Activated B cell treated with CpG ODN at 0.5 μM for 24 hours (primary cell): ENCODE measurements at regions not wholly inside any gene's neighbourhood (a gene's known extent, or its start where the extent isn't known, plus 50 kb on each side); places are given as distances from the start of the nearest gene placed in this dataset.

ENCODE experiments used
- ATAC-seq: fragments of 200-7000 bp; cut with Tn5 transposase; one replicate; pipeline ENCODE4 v1.10.0; 2021; ENCODE audit warnings: low read depth, mild to moderate bottlenecking, moderate library complexity
- CTCF ChIA-PET: fragments of 350-600 bp; sonication (Branson Sonifier 250); formaldehyde crosslinking; loops from one replicate; lab custom pipeline; 2021; ENCODE audit warnings: antibody characterized with exemption; lab: Charles Lee
- POLR2A ChIA-PET: fragments of 350-600 bp; sonication (Branson Sonifier 250); formaldehyde crosslinking; loops from one replicate; lab custom pipeline; 2021; ENCODE audit warnings: antibody characterized with exemption; lab: Charles Lee
- DNase-seq: peaks from one replicate; pipeline ENCODE4 v3.0.0; 2022
- H3K27ac Mint-ChIP-seq: one replicate; pipeline ENCODE4 v1.8.0; 2020; ENCODE audit warnings: mixed read lengths
- H3K27me3 Mint-ChIP-seq: one replicate; pipeline ENCODE4 v1.8.0; 2021; ENCODE audit warnings: mixed read lengths
- H3K36me3 Mint-ChIP-seq: one replicate; pipeline ENCODE4 v1.8.0; 2021; ENCODE audit warnings: low read depth, mixed read lengths
- H3K4me1 Mint-ChIP-seq: one replicate; pipeline ENCODE4 v1.8.0; 2021; ENCODE audit warnings: mixed read lengths
- H3K4me3 Mint-ChIP-seq: one replicate; pipeline ENCODE4 v1.8.0; 2020; ENCODE audit warnings: mild to moderate bottlenecking, mixed read lengths
- H3K9me3 Mint-ChIP-seq: one replicate; pipeline ENCODE4 v1.8.0; 2020; ENCODE audit warnings: mixed read lengths
- intact Hi-C: fragments of 100-400 bp; cut with micrococcal nuclease; formaldehyde crosslinking; loops from one replicate; pipeline ENCODE4 v1.15.1; 2024
- TF ChIP-seq, protein P1 (sequence below): fragments of 200-600 bp; IDR thresholded peaks from one replicate; pipeline ENCODE4 v1.8.0; 2022; ENCODE audit warnings: antibody characterized with exemption, mild to moderate bottlenecking

DNA sequence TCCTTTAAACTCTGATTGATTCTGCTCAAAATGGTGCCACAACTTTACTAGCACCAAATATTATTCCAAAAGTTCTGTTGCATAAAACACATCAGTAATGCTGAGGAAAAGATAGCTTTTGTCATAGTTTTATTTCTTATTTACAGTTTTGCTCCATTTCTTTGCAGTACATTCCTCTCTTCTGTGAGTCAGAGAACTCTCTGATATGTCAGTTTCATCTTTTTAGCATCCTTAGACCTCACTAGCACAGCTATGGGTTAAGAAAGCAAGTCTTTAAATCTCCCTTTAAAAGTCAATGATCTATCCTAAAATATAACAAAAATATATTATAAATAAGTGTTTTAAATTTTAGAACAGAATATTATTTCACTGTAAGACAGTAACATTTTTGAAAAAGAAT is 356.6 kb upstream of the SNX7 start:
- H3K4me1 Mint-ChIP-seq = no peaks in the 10 kb centered on the region
- no peak for ATAC-seq
- ChIA-PET CTCF (interaction anchor here (0.6 kb wide), 1 partner anchor 111 kb away, joined by 3 read pairs; no protein-coding TSS in a partner anchor), POLR2A (no interaction called here)
- no peaks in the 10 kb centered on the region for H3K27me3 Mint-ChIP-seq
- no peak overlapping the region for H3K4me3 Mint-ChIP-seq
- no peak for DNase-seq
- peaks cover 3% of the 10 kb centered on the region for H3K9me3 Mint-ChIP-seq
- TF ChIP-seq, protein P1, sequence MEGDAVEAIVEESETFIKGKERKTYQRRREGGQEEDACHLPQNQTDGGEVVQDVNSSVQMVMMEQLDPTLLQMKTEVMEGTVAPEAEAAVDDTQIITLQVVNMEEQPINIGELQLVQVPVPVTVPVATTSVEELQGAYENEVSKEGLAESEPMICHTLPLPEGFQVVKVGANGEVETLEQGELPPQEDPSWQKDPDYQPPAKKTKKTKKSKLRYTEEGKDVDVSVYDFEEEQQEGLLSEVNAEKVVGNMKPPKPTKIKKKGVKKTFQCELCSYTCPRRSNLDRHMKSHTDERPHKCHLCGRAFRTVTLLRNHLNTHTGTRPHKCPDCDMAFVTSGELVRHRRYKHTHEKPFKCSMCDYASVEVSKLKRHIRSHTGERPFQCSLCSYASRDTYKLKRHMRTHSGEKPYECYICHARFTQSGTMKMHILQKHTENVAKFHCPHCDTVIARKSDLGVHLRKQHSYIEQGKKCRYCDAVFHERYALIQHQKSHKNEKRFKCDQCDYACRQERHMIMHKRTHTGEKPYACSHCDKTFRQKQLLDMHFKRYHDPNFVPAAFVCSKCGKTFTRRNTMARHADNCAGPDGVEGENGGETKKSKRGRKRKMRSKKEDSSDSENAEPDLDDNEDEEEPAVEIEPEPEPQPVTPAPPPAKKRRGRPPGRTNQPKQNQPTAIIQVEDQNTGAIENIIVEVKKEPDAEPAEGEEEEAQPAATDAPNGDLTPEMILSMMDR = no peak
- intact Hi-C loops = no loop called here
- H3K27ac Mint-ChIP-seq = no peak overlapping the region
- no peaks in the 10 kb centered on the region for H3K36me3 Mint-ChIP-seq

- no peaks in the 10 kb centered on the region for H3K4me1 Mint-ChIP-seq
- TF ChIP-seq, protein P1 = no peak
- no peaks in the 10 kb centered on the region for H3K27me3 Mint-ChIP-seq
- POLR2A ChIA-PET = no interaction called here
- no peak overlapping the region for H3K27ac Mint-ChIP-seq
- no peak overlapping the region for H3K4me3 Mint-ChIP-seq
- CTCF ChIA-PET = no interaction called here
- no peaks in the 10 kb centered on the region for H3K36me3 Mint-ChIP-seq
- ATAC-seq = no peak
- H3K9me3 Mint-ChIP-seq = no peaks in the 10 kb centered on the region
- intact Hi-C loops = no loop called here
- no peak for DNase-seq
Observed at GRCh38 chr1:98299861-98300260, 361.7 kb upstream of the SNX7 start.

- no peaks in the 10 kb centered on the region for H3K36me3 Mint-ChIP-seq
- CTCF ChIA-PET = no interaction called here
- no peaks in the 10 kb centered on the region for H3K27me3 Mint-ChIP-seq
- no peak for DNase-seq
- intact Hi-C loops = no loop called here
- H3K4me1 Mint-ChIP-seq = no peaks in the 10 kb centered on the region
- POLR2A ChIA-PET = no interaction called here
- no peak overlapping the region for H3K27ac Mint-ChIP-seq
- TF ChIP-seq, protein P1 = no peak
- H3K9me3 Mint-ChIP-seq = no peaks in the 10 kb centered on the region
- H3K4me3 Mint-ChIP-seq = no peak overlapping the region
- ATAC-seq = no peak
Observed at GRCh38 chr1:98299313-98299712, 362.2 kb upstream of the SNX7 start.

DNA sequence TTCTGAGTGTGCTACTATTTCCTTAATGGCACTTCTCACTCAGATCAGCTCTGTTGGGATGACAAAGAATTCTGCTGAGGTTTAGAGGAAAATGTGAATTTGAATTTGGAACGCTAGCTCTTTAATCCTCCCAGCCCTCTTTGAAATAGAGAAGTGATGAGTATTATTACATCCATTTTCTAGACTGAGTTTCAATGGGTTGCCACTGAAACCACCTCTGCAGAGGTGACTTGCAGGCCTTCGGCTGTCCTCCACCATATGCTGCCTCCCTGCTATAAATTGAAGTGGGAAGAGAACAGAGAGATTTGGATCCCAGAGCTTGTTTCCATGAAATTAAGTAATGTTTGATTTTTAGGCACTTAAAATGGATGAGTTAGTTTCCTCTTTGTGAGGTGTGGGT is 363.2 kb upstream of the SNX7 start:
- intact Hi-C loops = no loop called here
- no peak for DNase-seq
- POLR2A ChIA-PET = no interaction called here
- H3K27me3 Mint-ChIP-seq = no peaks in the 10 kb centered on the region
- H3K4me1 Mint-ChIP-seq = no peaks in the 10 kb centered on the region
- H3K36me3 Mint-ChIP-seq = no peaks in the 10 kb centered on the region
- no peak for ATAC-seq
- CTCF ChIA-PET = no interaction called here
- H3K4me3 Mint-ChIP-seq = no peak overlapping the region
- no peaks in the 10 kb centered on the region for H3K9me3 Mint-ChIP-seq
- TF ChIP-seq, protein P1 = no peak
- no peak overlapping the region for H3K27ac Mint-ChIP-seq

GRCh38 chr1:98296681-98297080 is 364.8 kb upstream of the SNX7 start:
- intact Hi-C loops = no loop called here
- Mint-ChIP-seq H3K36me3 (no peaks in the 10 kb centered on the region), H3K27me3 (no peaks in the 10 kb centered on the region), H3K27ac (no peak overlapping the region), H3K4me3 (no peak overlapping the region), H3K9me3 (no peaks in the 10 kb centered on the region), H3K4me1 (no peaks in the 10 kb centered on the region)
- ATAC-seq (no peak), DNase-seq (no peak)
- ChIA-PET CTCF (no interaction called here), POLR2A (no interaction called here)
- TF ChIP-seq, protein P1 = no peak
